ENCODE measurements at regions not wholly inside any gene's neighbourhood (a gene's known extent, or its start where the extent isn't known, plus 50 kb on each side); places are given as distances from the start of the nearest gene placed in this dataset.

DNA sequence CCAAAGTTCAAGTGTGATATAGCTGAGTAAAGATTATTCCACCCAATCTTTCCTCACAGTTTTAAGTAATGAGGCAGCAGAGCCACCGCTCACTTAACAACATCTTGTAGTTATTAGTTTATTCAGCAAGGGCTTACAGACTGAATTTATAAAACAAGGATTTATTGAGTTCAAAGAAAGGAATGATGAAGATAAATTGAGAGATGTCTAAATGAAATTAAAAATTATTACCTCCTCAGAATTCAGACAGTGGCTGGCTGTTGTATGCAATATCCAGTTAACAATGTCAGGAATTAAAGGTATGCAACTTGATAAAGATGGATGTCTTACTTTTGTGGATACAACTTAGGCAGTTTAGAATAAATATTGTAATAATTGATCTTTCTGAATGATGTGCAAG lies 927.3 kb upstream of the CDH2 start:
- TF ChIP-seq, protein P1, sequence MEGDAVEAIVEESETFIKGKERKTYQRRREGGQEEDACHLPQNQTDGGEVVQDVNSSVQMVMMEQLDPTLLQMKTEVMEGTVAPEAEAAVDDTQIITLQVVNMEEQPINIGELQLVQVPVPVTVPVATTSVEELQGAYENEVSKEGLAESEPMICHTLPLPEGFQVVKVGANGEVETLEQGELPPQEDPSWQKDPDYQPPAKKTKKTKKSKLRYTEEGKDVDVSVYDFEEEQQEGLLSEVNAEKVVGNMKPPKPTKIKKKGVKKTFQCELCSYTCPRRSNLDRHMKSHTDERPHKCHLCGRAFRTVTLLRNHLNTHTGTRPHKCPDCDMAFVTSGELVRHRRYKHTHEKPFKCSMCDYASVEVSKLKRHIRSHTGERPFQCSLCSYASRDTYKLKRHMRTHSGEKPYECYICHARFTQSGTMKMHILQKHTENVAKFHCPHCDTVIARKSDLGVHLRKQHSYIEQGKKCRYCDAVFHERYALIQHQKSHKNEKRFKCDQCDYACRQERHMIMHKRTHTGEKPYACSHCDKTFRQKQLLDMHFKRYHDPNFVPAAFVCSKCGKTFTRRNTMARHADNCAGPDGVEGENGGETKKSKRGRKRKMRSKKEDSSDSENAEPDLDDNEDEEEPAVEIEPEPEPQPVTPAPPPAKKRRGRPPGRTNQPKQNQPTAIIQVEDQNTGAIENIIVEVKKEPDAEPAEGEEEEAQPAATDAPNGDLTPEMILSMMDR (IDR thresholded peaks at IDR 0.05) = no peak
- TF ChIP-seq POLR2A (IDR thresholded peaks at IDR 0.05) = no peak

Measured in uterus (tissue), 2 donors.